GM12878 (cell line): ENCODE measurements at regions not wholly inside any gene's neighbourhood (a gene's known extent, or its start where the extent isn't known, plus 50 kb on each side); places are given as distances from the start of the nearest gene placed in this dataset.

ENCODE experiments used
- ATAC-seq: fragments of 200-7000 bp; cut with Tn5 transposase; 3 replicates; pipeline ENCODE4 v1.9.1; 2020; ENCODE audit warnings: mild to moderate bottlenecking, moderate library complexity
- BruUV-seq: library from RNA; stranded (reverse); fragments of 400-500 nt; replicated peaks from 2 replicates; lab custom pipeline; 2021; lab: Mats Ljungman, UMichigan
- CTCF ChIA-PET: fragments of 300-600 bp; sonication (Branson Sonifier 250); formaldehyde crosslinking; extraction: SDS; loops from one replicate; lab custom pipeline; 2021; ENCODE audit warnings: inconsistent platforms; lab: Yijun Ruan, JAX
- POLR2A ChIA-PET: fragments of 350-600 bp; formaldehyde crosslinking; extraction: SDS; loops from one replicate; lab custom pipeline; 2021; ENCODE audit warnings: inconsistent platforms; lab: Charles Lee
- RAD21 ChIA-PET: fragments of 300-600 bp; sonication (Branson Sonifier 250); formaldehyde crosslinking; loops from one replicate; lab custom pipeline; 2023; ENCODE audit warnings: antibody characterized with exemption; ENCODE audit not compliant: unreplicated experiment; lab: Charles Lee
- SMC1A ChIA-PET: fragments of 300-600 bp; sonication (Branson Sonifier 250); formaldehyde crosslinking; loops from one replicate; lab custom pipeline; 2023; ENCODE audit not compliant: unreplicated experiment, uncharacterized antibody; lab: Charles Lee
- DNase-seq: peaks from one replicate; pipeline ENCODE4 v3.0.0-alpha.2; 2011; ENCODE audit warnings: low read depth, low spot score
- FAIRE-seq: peaks from 3 replicates; lab custom pipeline; 2011; peaks lifted over from hg19 to GRCh38; lab: Jason Lieb, UNC
- H2AFZ ChIP-seq: 2 replicates; pipeline ENCODE4 v1.6.0; 2011; ENCODE audit warnings: low read depth, low read length, control low read depth; ENCODE audit not compliant: control insufficient read depth
- H3K27ac ChIP-seq: 2 replicates; pipeline ENCODE4 v1.5.1; 2011; ENCODE audit warnings: control low read depth; ENCODE audit not compliant: control insufficient read depth, insufficient read depth
- H3K27me3 ChIP-seq, 2 experiments: replicated peaks in 1 of 2; 2 replicates each; pipeline versions ENCODE4 v1.6.0 to v1.6.1; 2011; ENCODE audit warnings: low read length in 1 of 2; ENCODE audit not compliant: control insufficient read depth in 2 of 2, insufficient read depth in 2 of 2
- H3K36me3 ChIP-seq, 2 experiments: 2 replicates each; pipeline ENCODE4 v1.5.1; 2011; ENCODE audit warnings: low read length in 1 of 2; ENCODE audit not compliant: control insufficient read depth in 2 of 2, insufficient read depth in 2 of 2
- H3K4me1 ChIP-seq: 2 replicates; pipeline ENCODE4 v1.6.1; 2011; ENCODE audit warnings: mild to moderate bottlenecking, low read length, moderate library complexity, mixed read lengths; ENCODE audit not compliant: control insufficient read depth, insufficient read depth
- H3K4me2 ChIP-seq: 2 replicates; pipeline ENCODE4 v1.6.0; 2011; ENCODE audit warnings: control low read depth; ENCODE audit not compliant: control insufficient read depth, insufficient read depth
- H3K4me3 ChIP-seq: fragments of 200-600 bp; sonication (generic); 2 replicates; pipeline ENCODE4 v1.5.1; 2016
- H3K79me2 ChIP-seq: 2 replicates; pipeline ENCODE4 v1.6.0; 2011; ENCODE audit warnings: low read length; ENCODE audit not compliant: control insufficient read depth, insufficient read depth
- H3K9ac ChIP-seq: 2 replicates; pipeline ENCODE4 v1.8.0; 2011; ENCODE audit warnings: low read length, control low read depth, mixed read lengths; ENCODE audit not compliant: control insufficient read depth, insufficient read depth
- H3K9me3 ChIP-seq: replicated peaks from 3 replicates; pipeline ENCODE4 v1.5.1; 2011; ENCODE audit warnings: mild to moderate bottlenecking, low read length; ENCODE audit not compliant: control insufficient read depth, insufficient read depth
- H4K20me1 ChIP-seq: 2 replicates; pipeline ENCODE4 v1.6.0; 2011; ENCODE audit not compliant: control insufficient read depth, insufficient read depth
- CBX3 ChIP-seq: fragments of 200-600 bp; sonication (generic); IDR thresholded peaks from 2 replicates; pipeline ENCODE4 v1.6.1; 2016; ENCODE audit warnings: low read depth, borderline replicate concordance
- CEBPB ChIP-seq, 2 experiments: fragments of 150-350 bp in 1 of 2; IDR thresholded peaks; 2 replicates each; pipeline ENCODE4 v1.6.1; 2012 to 2014; ENCODE audit warnings: low read depth in 2 of 2, low read length in 2 of 2, borderline replicate concordance in 1 of 2, inconsistent platforms in 1 of 2
- CHD1 ChIP-seq: IDR thresholded peaks from 2 replicates; pipeline ENCODE4 v1.6.1; 2012; ENCODE audit warnings: low read depth, low read length, improper control_type of control experiment
- GABPA ChIP-seq: IDR thresholded peaks from 2 replicates; pipeline ENCODE4 v1.6.1; 2014; ENCODE audit warnings: antibody characterized with exemption, low read depth, mild to moderate bottlenecking, inconsistent platforms
- KAT2A ChIP-seq: conservative IDR thresholded peaks from 2 replicates; pipeline ENCODE4 v1.6.1; 2011; ENCODE audit warnings: low read depth, low read length; ENCODE audit not compliant: control insufficient read depth
- PML ChIP-seq: IDR thresholded peaks from 2 replicates; pipeline ENCODE4 v1.6.1; 2012; ENCODE audit warnings: low read length, inconsistent platforms
- SMAD1 ChIP-seq: fragments of 450-650 bp; IDR thresholded peaks from 2 replicates; pipeline ENCODE4 v1.6.1; 2018; ENCODE audit warnings: mild to moderate bottlenecking, low read depth; ENCODE audit not compliant: partially characterized antibody
- SMARCA5 ChIP-seq: fragments of 450-650 bp; IDR thresholded peaks from 2 replicates; pipeline ENCODE4 v1.6.1; 2017; ENCODE audit warnings: mild to moderate bottlenecking
- STAT1 ChIP-seq: fragments of 450-650 bp; conservative IDR thresholded peaks from 2 replicates; pipeline ENCODE4 v1.6.1; 2014; ENCODE audit warnings: antibody characterized with exemption, mild to moderate bottlenecking
- TCF3 ChIP-seq: IDR thresholded peaks from 2 replicates; pipeline ENCODE4 v1.6.1; 2012; ENCODE audit warnings: low read depth, mild to moderate bottlenecking, low read length, borderline replicate concordance; ENCODE audit not compliant: insufficient read depth
- WGBS: methylation state at CpG from one replicate; pipeline ENCODE4 v1.1.6; 2016; ENCODE audit warnings: low lambda C conversion rate; ENCODE audit not compliant: insufficient replicate concordance, insufficient coverage; ENCODE audit errors: missing lambda C conversion rate; 5-methylcytosine and 5-hydroxymethylcytosine counted together
- in situ Hi-C: fragments of 300-500 bp; cut with MboI; formaldehyde crosslinking; loops from 9 replicates; pipeline ENCODE4 v1.14.3; 2018; ENCODE audit warnings: mixed read lengths
- intact Hi-C: fragments of 100-400 bp; cut with micrococcal nuclease; formaldehyde crosslinking; loops from one replicate; pipeline ENCODE4 v1.14.2; 2022; ENCODE audit not compliant: unreplicated experiment

DNA sequence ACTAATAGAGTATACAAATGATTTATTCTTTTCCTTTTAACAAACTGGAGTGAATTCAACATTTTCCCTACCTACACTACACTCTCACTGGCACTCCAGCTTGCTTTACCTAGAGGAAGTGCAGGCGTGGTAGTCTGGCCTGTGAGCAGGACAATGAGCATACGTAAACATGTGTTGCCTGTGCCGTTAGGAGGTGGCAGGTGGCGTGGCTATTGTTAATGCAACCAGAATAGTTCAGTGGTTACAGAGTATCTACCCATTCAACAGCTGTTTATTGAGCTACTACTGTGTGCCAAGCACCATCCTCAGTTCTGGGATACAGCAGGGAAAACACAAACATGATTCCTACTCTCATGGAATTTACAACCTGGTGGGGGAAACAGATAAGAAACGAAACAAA lies 299.7 kb upstream of the KAZN start:
- Histone ChIP-seq H3K9me3 (no peaks in the 10 kb centered on the region), H3K27me3 (no peaks in the 10 kb centered on the region), H3K9ac (no peak overlapping the region), H2AFZ (no peak overlapping the region), H3K4me1 (no peaks in the 10 kb centered on the region), H4K20me1 (no peaks in the 10 kb centered on the region), H3K36me3 (no peaks in the 10 kb centered on the region), H3K27ac (no peak overlapping the region), H3K79me2 (no peaks in the 10 kb centered on the region), H3K4me3 (no peak overlapping the region), H3K4me2 (no peak overlapping the region)
- intact Hi-C loops (no loop called here), in situ Hi-C loops (no loop called here)
- DNase-seq: no peak
- ChIA-PET POLR2A (no interaction called here), RAD21 (no interaction called here), SMC1A (no interaction called here), CTCF (no interaction called here)
- TF ChIP-seq CBX3 (no peak), STAT1 (no peak), CEBPB (IDR thresholded peaks at IDR 0.05; ENCODE audit: borderline replicate concordance in 1 of 2, low read depth in 2 of 2, low read length in 2 of 2) (no peak), CHD1 (no peak), PML (no peak)
- BruUV-seq: no TSS peak
- WGBS: under 1% methylated on average over 5 of the region's 5 CpGs
- no peak for FAIRE-seq
- ATAC-seq: no peak

DNA sequence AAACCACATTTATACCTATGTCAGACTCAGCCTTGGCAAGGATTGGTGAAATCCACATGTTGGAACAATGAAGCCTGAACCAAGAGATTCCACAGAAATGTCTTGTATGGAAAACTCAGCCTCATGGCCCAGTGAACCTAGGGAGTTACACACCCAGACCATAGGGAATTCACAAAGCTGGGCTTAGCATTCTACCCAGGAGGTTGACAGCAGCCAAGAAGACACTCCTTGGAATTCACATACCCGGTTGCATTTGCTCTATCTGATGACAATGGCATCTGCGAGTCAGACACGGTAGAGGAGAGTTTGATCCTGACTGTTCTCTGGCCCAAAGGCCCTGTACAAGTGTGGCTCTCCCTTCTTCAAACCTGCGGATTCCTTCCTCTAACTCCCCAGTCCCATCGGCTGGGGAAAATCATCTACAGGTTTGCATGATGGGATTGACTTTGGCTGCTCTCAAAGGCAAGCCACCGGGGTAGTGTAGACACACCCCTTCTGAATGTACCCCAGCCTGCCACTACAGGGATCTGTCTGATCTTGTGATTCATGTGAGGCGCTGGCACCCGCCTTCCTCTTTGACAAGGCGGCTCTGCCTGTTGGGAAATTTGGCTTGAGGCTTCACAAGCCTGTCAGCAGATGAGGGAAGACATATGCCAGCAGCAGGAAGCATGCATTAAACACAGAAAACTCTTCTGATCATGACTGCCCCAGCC lies 297.3 kb upstream of the KAZN start:
- H3K9ac ChIP-seq: no peak overlapping the region
- CTCF ChIA-PET: no interaction called here
- no peak for DNase-seq
- H3K4me2 ChIP-seq: no peak overlapping the region
- no peaks in the 10 kb centered on the region for H3K36me3 ChIP-seq
- ATAC-seq: no peak
- no peaks in the 10 kb centered on the region for H3K27me3 ChIP-seq
- H3K27ac ChIP-seq: no peak overlapping the region
- no peaks in the 10 kb centered on the region for H3K79me2 ChIP-seq
- TF ChIP-seq KAT2A: no peak
- no peak for TF ChIP-seq SMAD1
- no peak for TF ChIP-seq SMARCA5
- no peak for TF ChIP-seq TCF3
- no peak for TF ChIP-seq GABPA
- in situ Hi-C loops: no loop called here
- no peak for FAIRE-seq
- intact Hi-C loops: no loop called here
- POLR2A ChIA-PET: no interaction called here
- no peak overlapping the region for H2AFZ ChIP-seq
- H3K4me3 ChIP-seq: no peak overlapping the region
- no peaks in the 10 kb centered on the region for H4K20me1 ChIP-seq
- RAD21 ChIA-PET: no interaction called here
- no TSS peak for BruUV-seq
- H3K4me1 ChIP-seq: no peaks in the 10 kb centered on the region
- SMC1A ChIA-PET: no interaction called here
- H3K9me3 ChIP-seq: no peaks in the 10 kb centered on the region
- 32% methylated on average over 9 of the region's 9 CpGs for WGBS
